H9 (cell line): ENCODE measurements at regions not wholly inside any gene's neighbourhood (a gene's known extent, or its start where the extent isn't known, plus 50 kb on each side); places are given as distances from the start of the nearest gene placed in this dataset.
A peak's percentile ranks its signal among the peaks of the same experiment; 100 is the strongest.

Source experiments
- DNase-seq: peaks from one replicate; pipeline ENCODE4 v3.0.0-alpha.2; 2017
- H2AFZ ChIP-seq: one replicate; pipeline ENCODE4 v1.6.1; 2013; ENCODE audit warnings: mild to moderate bottlenecking, low read length, control low read depth, moderate library complexity
- H2AK5ac ChIP-seq: 2 replicates; pipeline ENCODE4 v1.6.1; 2013; ENCODE audit warnings: low read length, control low read depth, mixed read lengths; ENCODE audit not compliant: insufficient read length
- H2BK120ac ChIP-seq: one replicate; pipeline ENCODE4 v1.6.1; 2013; ENCODE audit warnings: low read depth, mild to moderate bottlenecking, low read length, control low read depth, inconsistent platforms; ENCODE audit not compliant: poor library complexity, severe bottlenecking
- H2BK12ac ChIP-seq: 2 replicates; pipeline ENCODE4 v1.6.1; 2013; ENCODE audit warnings: low read length, control low read depth, mixed read lengths, low read depth; ENCODE audit not compliant: insufficient read length
- H2BK15ac ChIP-seq: 2 replicates; pipeline ENCODE4 v1.6.1; 2013; ENCODE audit warnings: low read depth, low read length, control low read depth
- H2BK20ac ChIP-seq: one replicate; pipeline ENCODE4 v1.6.1; 2013; ENCODE audit warnings: low read depth, mild to moderate bottlenecking, low read length, control low read depth, inconsistent platforms; ENCODE audit not compliant: poor library complexity, severe bottlenecking
- H2BK5ac ChIP-seq: 2 replicates; pipeline ENCODE4 v1.6.1; 2013; ENCODE audit warnings: low read length, control low read depth, mixed read lengths; ENCODE audit not compliant: insufficient read length
- H3K14ac ChIP-seq: 2 replicates; pipeline ENCODE4 v1.6.1; 2013; ENCODE audit warnings: low read length, control low read depth; ENCODE audit not compliant: insufficient read depth
- H3K18ac ChIP-seq: 2 replicates; pipeline ENCODE4 v1.6.1; 2013; ENCODE audit warnings: low read depth, mild to moderate bottlenecking, mixed read lengths, low read length, control low read depth; ENCODE audit not compliant: insufficient read length
- H3K23ac ChIP-seq: 2 replicates; pipeline ENCODE4 v1.6.1; 2013; ENCODE audit warnings: low read length, control low read depth, mixed read lengths, low read depth; ENCODE audit not compliant: insufficient read length
- H3K23me2 ChIP-seq: 2 replicates; pipeline ENCODE4 v1.6.1; 2013; ENCODE audit warnings: low read depth, mild to moderate bottlenecking, mixed read lengths, low read length, control low read depth; ENCODE audit not compliant: insufficient read length, poor library complexity, severe bottlenecking
- H3K27ac ChIP-seq: 2 replicates; pipeline ENCODE4 v1.5.1; 2013; ENCODE audit warnings: low read length, control low read depth, mixed read lengths, low read depth; ENCODE audit not compliant: insufficient read length
- H3K27me3 ChIP-seq: 2 replicates; pipeline ENCODE4 v1.6.1; 2013; ENCODE audit warnings: low read length, control low read depth, inconsistent platforms; ENCODE audit not compliant: insufficient read depth
- H3K4ac ChIP-seq: 2 replicates; pipeline ENCODE4 v1.6.1; 2013; ENCODE audit warnings: low read depth, mild to moderate bottlenecking, control low read depth, inconsistent platforms, low read length, moderate library complexity
- H3K4me1 ChIP-seq: 2 replicates; pipeline ENCODE4 v1.6.1; 2013; ENCODE audit warnings: low read length, control low read depth, inconsistent platforms; ENCODE audit not compliant: insufficient read depth
- H3K4me2 ChIP-seq: 2 replicates; pipeline ENCODE4 v1.6.1; 2013; ENCODE audit warnings: low read length, control low read depth, mixed read lengths; ENCODE audit not compliant: insufficient read length, insufficient read depth
- H3K56ac ChIP-seq: 2 replicates; pipeline ENCODE4 v1.6.1; 2013; ENCODE audit warnings: low read depth, mild to moderate bottlenecking, mixed read lengths, low read length, control low read depth; ENCODE audit not compliant: insufficient read length
- H3K79me1 ChIP-seq: 2 replicates; pipeline ENCODE4 v1.6.1; 2013; ENCODE audit warnings: low read depth, mild to moderate bottlenecking, moderate library complexity, low read length, control low read depth, inconsistent platforms; ENCODE audit not compliant: insufficient read depth, poor library complexity, severe bottlenecking
- H3K79me2 ChIP-seq: 2 replicates; pipeline ENCODE4 v1.6.1; 2013; ENCODE audit warnings: low read length, control low read depth, inconsistent platforms; ENCODE audit not compliant: insufficient read depth
- H3K9ac ChIP-seq: 2 replicates; pipeline ENCODE4 v1.6.1; 2013; ENCODE audit warnings: low read length, control low read depth, mixed read lengths; ENCODE audit not compliant: insufficient read length; ENCODE audit errors: extremely low read depth
- H3K9me3 ChIP-seq: one replicate; pipeline ENCODE4 v1.6.1; 2013; ENCODE audit warnings: low read depth, low read length, inconsistent platforms; ENCODE audit not compliant: control insufficient read depth
- H3T11ph ChIP-seq: one replicate; pipeline ENCODE4 v1.6.1; 2013; ENCODE audit warnings: mild to moderate bottlenecking, low read length, control low read depth, inconsistent platforms
- H4K20me1 ChIP-seq: one replicate; pipeline ENCODE4 v1.6.1; 2013; ENCODE audit not compliant: control insufficient read depth, insufficient read length, insufficient read depth
- H4K5ac ChIP-seq: 2 replicates; pipeline ENCODE4 v1.6.1; 2013; ENCODE audit warnings: low read depth, mild to moderate bottlenecking, mixed read lengths, low read length, control low read depth; ENCODE audit not compliant: insufficient read length
- H4K8ac ChIP-seq: replicated peaks from 2 replicates; pipeline ENCODE4 v1.6.1; 2013; ENCODE audit warnings: low read length, control low read depth, mixed read lengths, low read depth; ENCODE audit not compliant: insufficient read length
- H4K91ac ChIP-seq: 2 replicates; pipeline ENCODE4 v1.6.1; 2013; ENCODE audit warnings: low read depth, mild to moderate bottlenecking, moderate library complexity, mixed read lengths, low read length, control low read depth; ENCODE audit not compliant: insufficient read length
- H3K27ac Mint-ChIP-seq, 3 experiments: 2 replicates in 2 of 3; 3 replicates in 1 of 3; pipeline ENCODE4 v1.8.0; 2020 to 2021; ENCODE audit warnings: mixed read lengths in 3 of 3, mild to moderate bottlenecking in 1 of 3, moderate library complexity in 1 of 3
- H3K27me3 Mint-ChIP-seq: 2 replicates; pipeline ENCODE4 v1.8.0; 2021; ENCODE audit warnings: low read depth, mild to moderate bottlenecking, moderate library complexity, mixed read lengths
- H3K36me3 Mint-ChIP-seq, 3 experiments: 2 replicates in 2 of 3; 3 replicates in 1 of 3; pipeline ENCODE4 v1.8.0; 2020 to 2021; ENCODE audit warnings: low read depth in 3 of 3, mixed read lengths in 3 of 3; ENCODE audit not compliant: insufficient read depth in 1 of 3
- H3K4me1 Mint-ChIP-seq, 2 experiments: 2 replicates each; pipeline ENCODE4 v1.8.0; 2020; ENCODE audit warnings: mixed read lengths in 2 of 2
- H3K4me3 Mint-ChIP-seq, 2 experiments: 2 replicates in 1 of 2; 3 replicates in 1 of 2; pipeline ENCODE4 v1.8.0; 2020 to 2021; ENCODE audit warnings: mild to moderate bottlenecking in 2 of 2, mixed read lengths in 2 of 2, moderate library complexity in 1 of 2
- H3K9me3 Mint-ChIP-seq, 2 experiments: 2 replicates in 1 of 2; 3 replicates in 1 of 2; pipeline ENCODE4 v1.8.0; 2020; ENCODE audit warnings: mild to moderate bottlenecking in 2 of 2, mixed read lengths in 2 of 2, moderate library complexity in 1 of 2
- WGBS: extraction: QIAGEN DNeasy Blood & Tissue Kit; methylation state at CpG from one replicate; pipeline ENCODE4 v1.1.7; 2013; ENCODE audit warnings: missing lambda C conversion rate, low lambda C conversion rate, mixed read lengths; ENCODE audit not compliant: insufficient read length; ENCODE audit errors: extremely low coverage; 5-methylcytosine and 5-hydroxymethylcytosine counted together
- TF ChIP-seq, protein P1 (sequence below): fragments of 200-600 bp; sonication (generic); conservative IDR thresholded peaks from 3 replicates; pipeline ENCODE4 v1.8.0; 2021; ENCODE audit warnings: antibody characterized with exemption, mild to moderate bottlenecking

DNA sequence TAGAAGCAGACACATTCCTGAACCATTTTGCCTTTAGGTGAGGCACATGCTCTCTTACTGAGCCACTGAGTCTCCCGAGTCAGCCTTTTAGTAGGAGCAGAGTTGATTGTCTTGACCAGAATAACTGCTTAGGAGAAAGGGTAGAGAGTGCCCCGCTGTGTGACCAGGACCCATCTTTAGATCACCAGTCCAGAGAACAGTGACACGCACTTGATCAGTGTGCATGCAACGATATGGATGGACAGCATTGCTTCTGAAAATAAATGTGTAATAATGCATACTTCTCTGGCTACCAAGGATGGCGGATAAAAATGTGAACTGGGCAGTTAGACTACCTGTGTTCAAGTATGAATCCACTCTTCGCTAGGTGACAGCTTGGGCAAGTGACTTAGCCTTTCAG lies 897.7 kb downstream of the TRIML1 start:
- H3K9me3 ChIP-seq = no peaks in the 10 kb centered on the region
- Mint-ChIP-seq H3K4me1 (peaks cover 6 to 10% of the 10 kb centered on the region in 2 experiments), H3K27me3 (no peaks in the 10 kb centered on the region), H3K9me3 (0 out of 5 replicates have a peak, but pooled peaks cover 0 to 2% of the 10 kb centered on the region in 2 experiments), H3K27ac (peak overlapping the region in 1 of 3 experiments; percentile 88; a peak in 1 of 7 replicates), H3K36me3 (peaks cover 0 to 2% (median 0%) of the 10 kb centered on the region in 3 experiments; a peak in 2 of 7 replicates), H3K4me3 (no peak overlapping the region)
- H3K9ac ChIP-seq = no peak overlapping the region
- no peak overlapping the region for H2BK12ac ChIP-seq
- no peak overlapping the region for H3K23ac ChIP-seq
- H3K4me2 ChIP-seq = no peak overlapping the region
- no peak overlapping the region for H2BK5ac ChIP-seq
- H3K27ac ChIP-seq = no peak overlapping the region
- H2BK120ac ChIP-seq = no peak overlapping the region
- no peak overlapping the region for H3K14ac ChIP-seq
- H3K18ac ChIP-seq = no peak overlapping the region
- H4K91ac ChIP-seq = no peak overlapping the region
- no peak overlapping the region for H2AFZ ChIP-seq
- H3K23me2 ChIP-seq = no peaks in the 10 kb centered on the region
- no peaks in the 10 kb centered on the region for H3K27me3 ChIP-seq
- no peak overlapping the region for H4K5ac ChIP-seq
- no peak overlapping the region for H3K56ac ChIP-seq
- no peaks in the 10 kb centered on the region for H3K4me1 ChIP-seq
- DNase-seq = no peak
- WGBS = no CpG with 5 or more reads among the region's 6 CpGs
- no peak overlapping the region for H2AK5ac ChIP-seq
- H2BK20ac ChIP-seq = no peak overlapping the region
- H3K79me2 ChIP-seq = no peaks in the 10 kb centered on the region
- H2BK15ac ChIP-seq = no peak overlapping the region
- no peak overlapping the region for H3T11ph ChIP-seq
- no peaks in the 10 kb centered on the region for H3K79me1 ChIP-seq
- no peak overlapping the region for H3K4ac ChIP-seq
- TF ChIP-seq, protein P1, sequence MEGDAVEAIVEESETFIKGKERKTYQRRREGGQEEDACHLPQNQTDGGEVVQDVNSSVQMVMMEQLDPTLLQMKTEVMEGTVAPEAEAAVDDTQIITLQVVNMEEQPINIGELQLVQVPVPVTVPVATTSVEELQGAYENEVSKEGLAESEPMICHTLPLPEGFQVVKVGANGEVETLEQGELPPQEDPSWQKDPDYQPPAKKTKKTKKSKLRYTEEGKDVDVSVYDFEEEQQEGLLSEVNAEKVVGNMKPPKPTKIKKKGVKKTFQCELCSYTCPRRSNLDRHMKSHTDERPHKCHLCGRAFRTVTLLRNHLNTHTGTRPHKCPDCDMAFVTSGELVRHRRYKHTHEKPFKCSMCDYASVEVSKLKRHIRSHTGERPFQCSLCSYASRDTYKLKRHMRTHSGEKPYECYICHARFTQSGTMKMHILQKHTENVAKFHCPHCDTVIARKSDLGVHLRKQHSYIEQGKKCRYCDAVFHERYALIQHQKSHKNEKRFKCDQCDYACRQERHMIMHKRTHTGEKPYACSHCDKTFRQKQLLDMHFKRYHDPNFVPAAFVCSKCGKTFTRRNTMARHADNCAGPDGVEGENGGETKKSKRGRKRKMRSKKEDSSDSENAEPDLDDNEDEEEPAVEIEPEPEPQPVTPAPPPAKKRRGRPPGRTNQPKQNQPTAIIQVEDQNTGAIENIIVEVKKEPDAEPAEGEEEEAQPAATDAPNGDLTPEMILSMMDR = no peak
- H4K8ac ChIP-seq = no peak overlapping the region
- H4K20me1 ChIP-seq = no peaks in the 10 kb centered on the region
